Thymus (tissue), 11 donors: ENCODE measurements at regions not wholly inside any gene's neighbourhood (a gene's known extent, or its start where the extent isn't known, plus 50 kb on each side); places are given as distances from the start of the nearest gene placed in this dataset.
"Not testable (repeated sequence)": the region's sequence is repeated elsewhere in the genome, so short reads cannot be mapped to it uniquely, and the experiment has no call there.

Experiments used
- DNase-seq, 9 donors: peaks; one replicate each; pipeline ENCODE4 v3.0.0-alpha.2; 2013; ENCODE audit warnings: low spot score in 9 of 9, low read depth in 6 of 9, missing footprints in 1 of 9
- H3K27ac ChIP-seq, 2 donors: one replicate each; pipeline ENCODE4 v1.5.1; 2013; ENCODE audit warnings: control low read depth in 1 of 2, low read depth in 1 of 2, low read length in 1 of 2, mild to moderate bottlenecking in 1 of 2, moderate library complexity in 1 of 2
- H3K27me3 ChIP-seq, 2 donors: one replicate each; pipeline ENCODE4 v1.5.1; 2013; ENCODE audit warnings: low read length in 1 of 2; ENCODE audit not compliant: control insufficient read depth in 2 of 2, insufficient read depth in 1 of 2
- H3K36me3 ChIP-seq, 2 donors: one replicate each; pipeline ENCODE4 v1.5.1; 2013; ENCODE audit warnings: low read length in 1 of 2, mild to moderate bottlenecking in 1 of 2, moderate library complexity in 1 of 2; ENCODE audit not compliant: control insufficient read depth in 2 of 2, insufficient read depth in 2 of 2
- H3K4me1 ChIP-seq, 2 donors: one replicate each; pipeline ENCODE4 v1.5.1; 2013; ENCODE audit warnings: low read length in 2 of 2; ENCODE audit not compliant: control insufficient read depth in 2 of 2, insufficient read depth in 2 of 2
- H3K4me3 ChIP-seq, 2 donors: one replicate each; pipeline ENCODE4 v1.5.1; 2013; ENCODE audit warnings: low read length in 2 of 2, control low read depth in 1 of 2, mild to moderate bottlenecking in 1 of 2
- H3K9me3 ChIP-seq, 2 donors: one replicate each; pipeline ENCODE4 v1.5.1; 2013; ENCODE audit warnings: low read length in 1 of 2, mild to moderate bottlenecking in 1 of 2; ENCODE audit not compliant: control insufficient read depth in 2 of 2, insufficient read depth in 1 of 2
- WGBS: extraction: QIAGEN DNeasy Blood & Tissue Kit; methylation state at CpG from one replicate; pipeline ENCODE4 v1.1.7; 2013; 5-methylcytosine and 5-hydroxymethylcytosine counted together
- donor health status: healthy.

GRCh38 chr16:60170196-60170595 is 1436.1 kb upstream of the GOT2 start:
- H3K27ac ChIP-seq, result no peak overlapping the region
- WGBS, result 91% methylated on average over 3 of the region's 3 CpGs
- no peaks in the 10 kb centered on the region for H3K9me3 ChIP-seq
- no peaks in the 10 kb centered on the region for H3K36me3 ChIP-seq
- DNase-seq, result no peak
- H3K4me3 ChIP-seq, result no peak overlapping the region
- no peaks in the 10 kb centered on the region for H3K27me3 ChIP-seq
- H3K4me1 ChIP-seq, result no peaks in the 10 kb centered on the region

GRCh38 chr16:60166111-60166510 is 1432.0 kb upstream of the GOT2 start:
- no peak for DNase-seq
- Histone ChIP-seq H3K9me3 (no peaks in the 10 kb centered on the region), H3K36me3 (no peaks in the 10 kb centered on the region), H3K4me1 (no peaks in the 10 kb centered on the region), H3K27me3 (no peaks in the 10 kb centered on the region), H3K27ac (no peak overlapping the region), H3K4me3 (no peak overlapping the region)

GRCh38 chr16:60151987-60152386 is 1417.9 kb upstream of the GOT2 start:
- no peaks in the 10 kb centered on the region for H3K9me3 ChIP-seq
- H3K27ac ChIP-seq, result no peak overlapping the region
- WGBS, result 98% methylated on average over 3 of the region's 3 CpGs
- no peaks in the 10 kb centered on the region for H3K27me3 ChIP-seq
- no peaks in the 10 kb centered on the region for H3K4me1 ChIP-seq
- DNase-seq, result no peak
- H3K36me3 ChIP-seq, result no peaks in the 10 kb centered on the region
- H3K4me3 ChIP-seq, result no peak overlapping the region

- Histone ChIP-seq H3K4me3 (no peak overlapping the region), H3K27ac (no peak overlapping the region), H3K4me1 (no peaks in the 10 kb centered on the region), H3K36me3 (no peaks in the 10 kb centered on the region), H3K9me3 (no peaks in the 10 kb centered on the region), H3K27me3 (no peaks in the 10 kb centered on the region)
- DNase-seq, result no peak
- 91% methylated on average over 3 of the region's 3 CpGs for whole genome bisulfite sequencing
Measured at GRCh38 chr16:60150907-60151306, 1416.8 kb upstream of the GOT2 start.

- Histone ChIP-seq H3K27me3 (no peaks in the 10 kb centered on the region), H3K4me3 (no peak overlapping the region), H3K36me3 (no peaks in the 10 kb centered on the region), H3K27ac (no peak overlapping the region), H3K9me3 (peaks cover 0 to 12% of the 10 kb centered on the region in 2 donors), H3K4me1 (no peaks in the 10 kb centered on the region)
- DNase-seq, result no peak
- WGBS, result 94% methylated on average over 1 of the region's 1 CpG
Measured at GRCh38 chr16:60143348-60143705, 1409.2 kb upstream of the GOT2 start.

GRCh38 chr16:60142619-60143347 is 1408.7 kb upstream of the GOT2 start:
- H3K4me3 ChIP-seq, result no peak overlapping the region
- WGBS, result 90% methylated on average over 1 of the region's 1 CpG
- no peak for DNase-seq

GRCh38 chr16:60137891-60138290 is 1403.8 kb upstream of the GOT2 start:
- no peak for DNase-seq
- Histone ChIP-seq H3K4me1 (no peaks in the 10 kb centered on the region), H3K27ac (no peak overlapping the region), H3K27me3 (no peaks in the 10 kb centered on the region), H3K4me3 (no peak overlapping the region), H3K9me3 (peaks cover 0 to 12% of the 10 kb centered on the region in 2 donors), H3K36me3 (no peaks in the 10 kb centered on the region)

More at GRCh38 chr16:60142619-60143347, 1408.7 kb upstream of the GOT2 start:
- H3K9me3 ChIP-seq, result peaks cover 0 to 12% of the 10 kb centered on the region in 2 donors
- no peaks in the 10 kb centered on the region for H3K4me1 ChIP-seq
- no peaks in the 10 kb centered on the region for H3K27me3 ChIP-seq
- H3K27ac ChIP-seq, result no peak overlapping the region
- no peaks in the 10 kb centered on the region for H3K36me3 ChIP-seq

GRCh38 chr16:60127196-60127595 is 1393.1 kb upstream of the GOT2 start:
- Histone ChIP-seq H3K27ac (no peak overlapping the region), H3K4me1 (no peaks in the 10 kb centered on the region), H3K9me3 (no peaks in the 10 kb centered on the region), H3K4me3 (no peak overlapping the region), H3K36me3 (no peaks in the 10 kb centered on the region), H3K27me3 (no peaks in the 10 kb centered on the region)
- WGBS, result 93% methylated on average over 1 of the region's 1 CpG
- DNase-seq, result no peak

- not testable (repeated sequence) for H3K4me3 ChIP-seq, H3K4me1 ChIP-seq, H3K9me3 ChIP-seq, DNase-seq, H3K27me3 ChIP-seq, H3K27ac ChIP-seq, H3K36me3 ChIP-seq
- WGBS, result 93% methylated on average over 2 of the region's 2 CpGs
Measured at GRCh38 chr16:60126115-60126514, 1392.0 kb upstream of the GOT2 start.
